Tongue (tissue), 1 donor: ENCODE measurements at regions not wholly inside any gene's neighbourhood (a gene's known extent, or its start where the extent isn't known, plus 50 kb on each side); places are given as distances from the start of the nearest gene placed in this dataset.

Experiments used
- DNase-seq: peaks from one replicate; pipeline ENCODE4 v3.0.0-alpha.2; 2015

- peak; percentile 71 for DNase-seq
Observed at GRCh38 chrX:67780694-67781109, 236.9 kb downstream of the AR start.

DNA sequence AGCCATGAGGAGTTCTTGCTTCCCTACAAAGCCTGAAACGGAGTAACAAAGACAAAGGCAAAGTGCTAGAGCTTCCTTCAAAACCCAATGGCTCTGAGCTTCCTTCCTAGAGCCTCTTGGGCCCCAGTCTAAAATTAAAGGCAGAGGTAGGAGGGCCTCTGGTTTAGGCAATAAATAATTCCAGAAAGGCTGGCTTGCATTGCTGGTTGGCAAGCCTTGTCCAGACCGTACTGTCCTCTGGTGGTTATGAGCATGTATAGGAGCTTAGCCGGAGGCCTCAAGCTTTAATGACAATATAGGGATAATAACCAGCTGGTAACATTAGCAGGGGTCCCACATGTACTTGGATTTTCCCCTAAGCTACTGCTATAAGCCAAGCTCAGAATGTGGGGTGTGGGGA is 237.3 kb downstream of the AR start:
- no peak for DNase-seq

- peak; percentile 4 for DNase-seq
Observed at GRCh38 chrX:67784712-67785111, 240.9 kb downstream of the AR start.

GRCh38 chrX:67787196-67787595 is 243.4 kb downstream of the AR start:
- DNase-seq: no peak

DNA sequence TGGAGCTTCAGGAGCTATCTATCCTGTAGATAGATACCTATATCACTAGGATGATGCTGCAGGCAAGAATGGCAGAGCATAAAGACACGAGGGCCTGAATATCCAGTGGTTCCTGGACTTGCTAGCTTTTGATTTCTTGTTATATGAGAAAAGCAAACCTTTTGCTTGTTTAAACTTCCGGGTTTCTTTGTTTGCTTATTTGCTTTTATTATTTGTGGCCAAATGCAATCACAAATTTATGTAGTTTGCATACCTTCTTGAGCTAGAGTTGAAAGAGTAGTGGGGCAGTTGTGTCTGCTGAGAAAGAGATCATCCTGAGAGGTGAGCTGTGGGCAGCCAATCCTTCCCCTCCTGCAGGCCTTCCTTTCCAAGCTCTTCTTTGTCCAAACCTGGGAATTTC is 245.7 kb downstream of the AR start:
- no peak for DNase-seq
